ENCODE measurements at regions not wholly inside any gene's neighbourhood (a gene's known extent, or its start where the extent isn't known, plus 50 kb on each side); places are given as distances from the start of the nearest gene placed in this dataset.

GRCh38 chr15:50815958-50816590 is 50.6 kb upstream of the SPPL2A start:
- H3K27me3 Mint-ChIP-seq, result no peaks in the 10 kb centered on the region
- no peaks in the 10 kb centered on the region for H3K9me3 Mint-ChIP-seq
- no peak for DNase-seq
- no peak overlapping the region for H3K27ac Mint-ChIP-seq
- no peak overlapping the region for H3K4me3 Mint-ChIP-seq
- no peak for ATAC-seq
- H3K4me1 Mint-ChIP-seq, result no peaks in the 10 kb centered on the region

Data from stimulated activated naive CD8-positive, alpha-beta T cell treated with anti-CD3 and anti-CD28 coated beads, Interleukin-15, amount 100 ng/mL, for 72 hours (primary cell).